ENCODE measurements at regions not wholly inside any gene's neighbourhood (a gene's known extent, or its start where the extent isn't known, plus 50 kb on each side); places are given as distances from the start of the nearest gene placed in this dataset.

DNA sequence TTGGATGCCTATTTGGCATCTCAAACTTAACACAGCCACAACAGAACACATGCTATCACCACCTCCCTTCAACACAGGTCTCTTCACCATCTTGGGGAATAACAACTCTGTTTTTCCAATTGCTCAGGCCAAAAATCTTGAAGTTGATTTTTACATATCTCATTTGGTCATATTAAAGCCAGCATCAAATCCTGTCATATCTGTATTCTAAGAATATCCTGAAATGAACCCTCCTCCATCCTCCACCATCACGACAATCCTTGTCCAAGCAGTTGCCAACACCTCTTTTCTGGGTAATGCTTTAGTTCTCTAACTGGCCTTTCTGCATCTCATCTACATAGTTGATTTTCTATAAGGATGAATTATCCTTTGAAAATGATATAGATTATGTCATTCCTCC is 168.7 kb downstream of the GPR37 start:
- intact Hi-C loops (cut with micrococcal nuclease), result no loop called here
- Mint-ChIP-seq H3K27me3 (no peaks in the 10 kb centered on the region), H3K27ac (no peak overlapping the region)

DNA sequence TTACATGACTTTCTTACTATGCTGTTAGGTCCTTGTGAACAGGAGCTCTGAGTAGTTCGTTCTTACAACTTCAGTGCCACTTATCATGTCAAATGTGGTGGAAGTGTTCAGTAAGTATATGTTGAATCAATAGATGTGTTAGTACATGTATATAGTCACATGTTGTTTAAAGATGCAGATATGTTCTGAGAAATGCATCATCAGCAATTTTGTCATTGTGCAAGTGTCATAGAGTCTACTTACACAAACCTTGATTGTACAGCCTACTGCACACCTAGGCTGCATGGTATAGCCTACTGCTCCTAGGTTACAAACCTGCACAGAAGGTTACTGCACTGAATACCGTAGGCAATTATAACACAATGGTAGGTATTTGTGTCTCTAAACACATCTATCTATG is 174.8 kb downstream of the GPR37 start:
- H3K4me3 Mint-ChIP-seq, result no peak overlapping the region
- H3K36me3 Mint-ChIP-seq (ENCODE audit: low read depth), result no peaks in the 10 kb centered on the region
- no peaks in the 10 kb centered on the region for H3K27me3 Mint-ChIP-seq

More for the DNA sequence above, 168.7 kb downstream of the GPR37 start:
- H3K4me1 Mint-ChIP-seq, result no peaks in the 10 kb centered on the region
- DNase-seq, result no peak
- no peaks in the 10 kb centered on the region for H3K9me3 Mint-ChIP-seq
- H3K4me3 Mint-ChIP-seq, result no peak overlapping the region
- no peaks in the 10 kb centered on the region for H3K36me3 Mint-ChIP-seq (ENCODE audit: low read depth)

DNA sequence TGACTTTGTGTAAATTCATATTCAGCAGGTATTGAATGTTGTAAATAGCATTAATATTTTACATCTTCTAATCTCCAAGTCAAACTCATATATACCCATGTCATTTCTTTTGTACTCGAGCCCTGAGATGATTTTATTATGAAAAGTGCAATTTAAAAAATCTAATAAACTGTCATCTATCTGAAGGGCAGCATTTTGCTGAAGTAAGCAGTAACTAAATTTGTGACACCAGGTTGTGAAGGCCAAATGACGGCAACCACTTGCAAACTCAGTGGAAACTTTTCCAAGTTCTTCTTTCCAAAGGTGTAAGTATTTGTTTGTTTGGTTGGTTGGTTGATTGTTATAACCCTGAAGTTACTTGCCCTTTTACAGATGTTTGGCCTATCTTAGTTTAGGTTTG is 188.3 kb downstream of the GPR37 start:
- no peak overlapping the region for H3K27ac Mint-ChIP-seq
- no peaks in the 10 kb centered on the region for H3K9me3 Mint-ChIP-seq
- H3K36me3 Mint-ChIP-seq (ENCODE audit: low read depth), result no peaks in the 10 kb centered on the region
- DNase-seq, result no peak
- no peaks in the 10 kb centered on the region for H3K4me1 Mint-ChIP-seq
- intact Hi-C loops (cut with micrococcal nuclease), result no loop called here
- H3K4me3 Mint-ChIP-seq, result no peak overlapping the region
- H3K27me3 Mint-ChIP-seq, result no peaks in the 10 kb centered on the region

More for the DNA sequence above, 174.8 kb downstream of the GPR37 start:
- H3K27ac Mint-ChIP-seq, result no peak overlapping the region
- intact Hi-C loops (cut with micrococcal nuclease), result no loop called here
- H3K9me3 Mint-ChIP-seq, result no peaks in the 10 kb centered on the region
- no peak for DNase-seq
- H3K4me1 Mint-ChIP-seq, result no peaks in the 10 kb centered on the region

DNA sequence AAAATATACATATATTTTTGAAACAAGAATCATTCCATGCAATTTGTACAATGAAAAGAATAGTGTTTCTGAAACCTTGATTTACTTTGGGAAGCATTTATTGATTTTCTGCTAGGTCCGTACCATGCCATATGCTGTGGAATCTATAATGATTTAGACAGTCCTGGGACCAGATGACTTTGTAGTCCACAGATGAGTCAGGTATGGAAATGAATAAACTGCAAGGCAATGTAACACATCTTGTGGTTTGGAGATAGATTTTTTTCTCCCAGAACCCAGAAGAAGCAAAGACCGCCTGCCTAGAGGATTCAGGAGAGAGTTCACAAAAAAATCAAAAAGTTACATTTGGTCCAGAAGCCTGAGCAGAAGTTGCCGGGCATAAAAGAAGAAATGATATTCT is 190.4 kb downstream of the GPR37 start:
- Mint-ChIP-seq H3K27me3 (no peaks in the 10 kb centered on the region), H3K4me1 (no peaks in the 10 kb centered on the region), H3K4me3 (no peak overlapping the region), H3K9me3 (no peaks in the 10 kb centered on the region), H3K36me3 (ENCODE audit: low read depth) (no peaks in the 10 kb centered on the region), H3K27ac (no peak overlapping the region)
- intact Hi-C loops (cut with micrococcal nuclease), result no loop called here
- no peak for DNase-seq

DNA sequence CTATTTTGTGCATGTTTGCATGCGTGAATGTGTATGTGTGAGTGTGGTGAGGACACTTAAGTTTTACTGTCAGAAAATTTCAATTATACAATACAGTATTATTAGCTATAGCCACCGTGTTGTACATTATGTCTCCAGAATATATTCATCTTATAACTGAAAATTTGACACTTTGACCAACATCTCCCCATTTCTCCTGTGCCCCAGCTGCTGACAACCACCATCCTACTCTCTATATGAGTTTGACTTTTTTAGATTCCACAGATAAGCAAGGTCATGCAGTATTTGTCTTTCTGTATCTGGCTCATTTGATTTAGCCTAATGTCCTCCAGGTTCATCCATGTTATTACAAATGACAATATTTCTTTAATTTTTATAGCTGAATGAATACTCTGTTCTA is 195.0 kb downstream of the GPR37 start:
- intact Hi-C loops (cut with micrococcal nuclease), result no loop called here
- no peaks in the 10 kb centered on the region for H3K4me1 Mint-ChIP-seq
- H3K36me3 Mint-ChIP-seq (ENCODE audit: low read depth), result no peaks in the 10 kb centered on the region
- H3K27me3 Mint-ChIP-seq, result no peaks in the 10 kb centered on the region
- H3K27ac Mint-ChIP-seq, result no peak overlapping the region
- DNase-seq, result no peak
- no peaks in the 10 kb centered on the region for H3K9me3 Mint-ChIP-seq
- no peak overlapping the region for H3K4me3 Mint-ChIP-seq

DNA sequence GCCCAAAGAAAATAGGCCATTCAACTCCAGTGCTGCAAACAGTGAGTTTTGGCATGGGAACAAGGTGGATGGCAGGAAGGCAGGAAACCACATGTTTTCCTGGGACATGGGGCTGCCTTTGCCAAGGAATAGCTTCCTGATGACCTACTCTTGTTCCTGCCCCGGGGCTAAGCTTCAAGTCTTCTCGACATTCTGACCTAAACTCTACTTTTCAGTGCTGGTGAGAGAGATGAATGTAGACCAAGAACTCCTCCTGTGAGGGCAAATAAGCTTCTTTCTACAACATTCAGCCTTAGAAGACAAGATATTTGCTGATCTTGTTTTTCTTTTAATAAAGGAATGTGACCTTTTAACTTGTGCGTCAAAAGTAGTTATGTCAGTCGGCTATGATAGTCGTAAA is 199.0 kb downstream of the GPR37 start:
- Mint-ChIP-seq H3K36me3 (ENCODE audit: low read depth) (no peaks in the 10 kb centered on the region), H3K9me3 (no peaks in the 10 kb centered on the region), H3K27me3 (no peaks in the 10 kb centered on the region), H3K27ac (no peak overlapping the region), H3K4me1 (no peaks in the 10 kb centered on the region), H3K4me3 (no peak overlapping the region)
- DNase-seq, result no peak
- intact Hi-C loops (cut with micrococcal nuclease), result no loop called here

DNA sequence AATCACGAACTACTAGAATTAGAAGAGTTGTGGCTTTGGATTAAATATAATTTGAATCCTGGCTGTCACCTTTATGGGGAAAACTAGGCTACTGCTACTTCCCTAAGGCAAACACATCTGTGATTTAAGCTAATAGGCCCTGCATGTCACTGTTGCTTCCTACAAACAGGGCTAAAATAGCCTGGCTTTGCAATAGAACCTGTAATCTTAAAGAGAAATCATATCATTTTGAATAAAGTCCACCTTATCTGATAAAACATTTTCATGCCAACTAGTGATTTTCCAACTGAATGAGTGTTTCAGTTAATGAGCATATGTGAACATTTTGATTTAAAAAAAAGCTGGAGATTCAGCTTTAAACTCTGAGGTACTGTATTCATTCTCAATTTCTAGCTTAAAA is 208.0 kb downstream of the GPR37 start:
- Mint-ChIP-seq H3K4me1 (no peaks in the 10 kb centered on the region), H3K4me3 (no peak overlapping the region), H3K27ac (no peak overlapping the region), H3K36me3 (ENCODE audit: low read depth) (no peaks in the 10 kb centered on the region), H3K9me3 (no peaks in the 10 kb centered on the region), H3K27me3 (no peaks in the 10 kb centered on the region)
- intact Hi-C loops (cut with micrococcal nuclease), result no loop called here
- no peak for DNase-seq

DNA sequence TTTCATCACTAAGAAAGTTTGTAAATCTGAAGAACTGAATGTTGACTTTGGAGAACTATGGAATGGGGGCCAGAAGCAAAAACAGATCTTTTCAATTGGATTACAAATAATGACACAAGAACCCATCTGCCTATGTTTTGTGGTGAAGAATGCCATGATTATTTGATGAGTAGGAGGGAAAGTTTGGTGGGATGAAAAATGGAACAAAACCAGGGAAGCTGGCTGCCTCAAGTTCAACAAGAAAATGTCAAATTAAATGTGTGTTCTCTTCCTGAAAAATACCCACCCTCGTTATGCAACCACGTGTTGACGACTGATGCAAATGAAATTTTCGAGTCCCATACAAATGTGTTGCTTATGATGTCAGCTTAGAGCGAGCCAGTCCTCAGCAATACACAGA is 208.5 kb downstream of the GPR37 start:
- H3K27me3 Mint-ChIP-seq, result no peaks in the 10 kb centered on the region
- no peak overlapping the region for H3K4me3 Mint-ChIP-seq
- intact Hi-C loops (cut with micrococcal nuclease), result no loop called here

DNA sequence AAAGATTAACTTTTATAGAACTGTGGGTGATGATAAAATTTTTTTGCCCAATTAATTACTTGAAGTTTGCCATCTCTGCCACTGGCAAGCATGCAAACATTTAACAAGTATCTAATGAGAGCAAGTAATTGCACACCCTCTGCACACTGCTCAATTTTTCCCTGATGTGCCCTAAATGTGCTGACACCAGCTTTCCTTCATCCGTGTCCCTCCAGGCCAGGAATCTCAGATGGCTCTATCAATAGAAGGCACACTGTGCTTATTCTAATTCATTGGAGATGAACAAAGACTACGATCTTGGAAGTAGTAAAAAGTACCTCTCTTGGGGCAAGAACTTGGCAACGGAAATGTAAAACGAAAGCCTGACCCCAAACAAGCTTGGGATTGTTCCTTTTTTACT is 212.1 kb downstream of the GPR37 start:
- intact Hi-C loops (cut with micrococcal nuclease), result no loop called here
- Mint-ChIP-seq H3K27ac (no peak overlapping the region), H3K4me1 (no peaks in the 10 kb centered on the region), H3K36me3 (ENCODE audit: low read depth) (no peaks in the 10 kb centered on the region), H3K4me3 (no peak overlapping the region), H3K9me3 (no peaks in the 10 kb centered on the region), H3K27me3 (no peaks in the 10 kb centered on the region)
- no peak for DNase-seq

More for the DNA sequence above, 208.5 kb downstream of the GPR37 start:
- no peaks in the 10 kb centered on the region for H3K9me3 Mint-ChIP-seq
- no peak overlapping the region for H3K27ac Mint-ChIP-seq
- no peak for DNase-seq
- no peaks in the 10 kb centered on the region for H3K36me3 Mint-ChIP-seq (ENCODE audit: low read depth)
- H3K4me1 Mint-ChIP-seq, result no peaks in the 10 kb centered on the region

DNA sequence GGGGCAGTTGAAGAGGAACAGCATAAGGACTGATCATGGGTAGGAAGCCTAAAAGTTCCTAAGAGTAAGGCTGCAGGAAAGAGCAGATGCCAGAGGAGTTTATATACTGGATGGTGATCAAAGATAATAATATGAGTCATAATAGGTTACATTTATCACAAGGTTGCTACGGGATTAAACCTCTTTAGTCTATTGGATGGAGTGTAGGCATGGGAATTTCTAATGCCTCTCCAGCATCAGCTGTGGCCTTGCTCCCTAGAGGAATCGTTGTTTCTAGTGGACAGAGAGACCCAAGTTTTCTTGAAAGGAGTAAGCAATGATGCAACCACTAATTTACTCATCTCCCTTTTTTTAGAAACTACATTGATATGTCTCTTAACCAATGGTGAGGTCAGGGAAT is 213.4 kb downstream of the GPR37 start:
- no peaks in the 10 kb centered on the region for H3K4me1 Mint-ChIP-seq
- intact Hi-C loops (cut with micrococcal nuclease), result no loop called here
- no peak for DNase-seq
- no peaks in the 10 kb centered on the region for H3K9me3 Mint-ChIP-seq
- no peak overlapping the region for H3K27ac Mint-ChIP-seq
- H3K27me3 Mint-ChIP-seq, result no peaks in the 10 kb centered on the region
- H3K4me3 Mint-ChIP-seq, result no peak overlapping the region
- H3K36me3 Mint-ChIP-seq (ENCODE audit: low read depth), result no peaks in the 10 kb centered on the region

DNA sequence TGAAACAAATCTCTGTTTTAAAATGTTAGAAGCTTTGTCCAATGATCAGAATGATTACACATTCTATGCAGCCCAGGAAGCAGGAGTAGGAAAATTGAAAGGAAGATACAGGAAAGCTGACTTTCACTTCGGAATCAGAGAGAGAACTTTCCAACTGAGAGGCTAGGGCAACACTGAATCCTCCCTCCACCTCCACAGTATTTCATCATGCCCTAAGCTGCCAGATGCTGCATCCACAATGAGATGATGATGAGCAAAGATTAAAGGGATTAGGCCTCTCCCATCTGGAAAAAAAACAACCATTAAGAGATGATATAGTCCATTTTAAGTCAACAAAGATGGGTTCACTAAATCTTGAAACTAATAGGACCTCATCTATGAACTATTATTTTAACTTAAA is 215.6 kb downstream of the GPR37 start:
- no peaks in the 10 kb centered on the region for H3K36me3 Mint-ChIP-seq (ENCODE audit: low read depth)

DNA sequence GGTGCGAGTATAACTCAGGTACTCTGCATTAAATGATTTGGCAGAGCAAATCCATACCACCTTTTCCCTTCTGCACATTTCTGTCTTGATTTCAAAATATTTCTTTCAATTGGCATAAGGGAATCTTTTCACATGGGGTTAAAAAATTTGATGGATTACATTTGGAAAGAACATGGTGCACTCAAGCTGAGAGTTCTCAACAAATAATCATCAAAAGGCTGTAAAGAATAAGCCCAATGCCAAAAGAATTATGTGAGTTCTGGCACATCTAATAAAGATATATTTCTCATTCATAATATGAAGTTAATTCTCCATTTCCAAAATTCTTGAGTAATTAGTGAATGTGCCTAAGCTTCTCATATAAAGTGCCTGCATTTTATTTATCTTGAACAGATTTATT is 223.1 kb downstream of the GPR37 start:
- no peaks in the 10 kb centered on the region for H3K27me3 Mint-ChIP-seq
- no peaks in the 10 kb centered on the region for H3K9me3 Mint-ChIP-seq
- DNase-seq, result no peak
- H3K27ac Mint-ChIP-seq, result no peak overlapping the region
- no peaks in the 10 kb centered on the region for H3K4me1 Mint-ChIP-seq
- intact Hi-C loops (cut with micrococcal nuclease), result no loop called here
- no peak overlapping the region for H3K4me3 Mint-ChIP-seq
- H3K36me3 Mint-ChIP-seq (ENCODE audit: low read depth), result no peaks in the 10 kb centered on the region

More for the DNA sequence above, 215.6 kb downstream of the GPR37 start:
- Mint-ChIP-seq H3K4me1 (no peaks in the 10 kb centered on the region), H3K9me3 (no peaks in the 10 kb centered on the region), H3K27me3 (no peaks in the 10 kb centered on the region), H3K27ac (no peak overlapping the region), H3K4me3 (no peak overlapping the region)
- intact Hi-C loops (cut with micrococcal nuclease), result no loop called here
- no peak for DNase-seq

DNA sequence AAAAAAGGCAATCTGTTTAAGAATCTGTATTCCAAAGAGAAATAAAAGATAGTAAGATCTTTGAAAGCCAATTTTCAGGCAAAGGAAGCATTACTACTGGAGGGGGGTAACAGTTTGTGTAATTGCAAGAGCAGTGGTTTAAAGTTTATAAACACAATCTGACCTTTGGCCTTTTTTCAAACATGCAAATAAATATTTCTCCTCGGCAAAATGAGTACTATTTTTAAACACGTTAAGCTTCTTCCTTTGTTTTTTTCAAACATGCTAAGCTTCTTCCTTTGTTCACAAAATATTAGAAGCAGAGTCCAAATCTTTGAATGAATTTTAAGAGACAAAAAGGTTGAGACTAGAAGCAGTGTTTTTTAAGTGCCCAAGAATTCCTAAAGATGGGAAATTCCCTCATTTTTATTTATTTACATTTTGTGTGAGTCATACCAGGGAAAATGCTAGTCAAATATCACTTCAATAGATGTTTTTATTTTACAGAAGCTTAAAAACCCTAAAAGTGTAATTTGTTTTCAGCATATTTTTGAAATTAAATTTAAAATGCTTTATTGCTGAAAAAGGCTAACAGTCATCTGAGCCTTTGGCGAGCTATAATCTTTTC is 229.3 kb downstream of the GPR37 start:
- H3K27ac Mint-ChIP-seq, result no peak overlapping the region
- no peaks in the 10 kb centered on the region for H3K27me3 Mint-ChIP-seq
- H3K9me3 Mint-ChIP-seq, result no peaks in the 10 kb centered on the region
- DNase-seq, result no peak
- intact Hi-C loops (cut with micrococcal nuclease), result no loop called here
- H3K4me1 Mint-ChIP-seq, result no peaks in the 10 kb centered on the region
- no peaks in the 10 kb centered on the region for H3K36me3 Mint-ChIP-seq (ENCODE audit: low read depth)
- no peak overlapping the region for H3K4me3 Mint-ChIP-seq

DNA sequence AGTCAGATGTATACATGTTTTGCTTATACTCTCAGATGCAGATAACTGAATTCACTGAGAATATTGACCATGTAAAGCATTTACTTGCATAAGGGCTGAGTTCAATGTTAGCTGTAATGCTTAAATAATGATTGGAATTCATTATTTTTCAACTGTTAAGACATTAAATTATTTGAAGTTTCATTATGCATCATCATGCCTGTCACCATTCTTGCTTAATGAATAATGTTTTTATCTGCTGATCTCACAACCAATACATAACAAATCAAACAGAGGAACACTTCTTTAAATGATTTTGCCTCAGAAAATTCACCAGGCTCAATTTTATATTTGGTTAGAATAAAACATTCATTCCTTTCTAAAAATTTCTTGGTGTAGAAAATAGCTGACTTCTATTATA is 233.4 kb downstream of the GPR37 start:
- Mint-ChIP-seq H3K4me3 (no peak overlapping the region), H3K4me1 (no peaks in the 10 kb centered on the region), H3K27me3 (no peaks in the 10 kb centered on the region), H3K27ac (no peak overlapping the region), H3K36me3 (ENCODE audit: low read depth) (no peaks in the 10 kb centered on the region), H3K9me3 (peaks cover 4% of the 10 kb centered on the region)
- DNase-seq, result no peak
- intact Hi-C loops (cut with micrococcal nuclease), result no loop called here

DNA sequence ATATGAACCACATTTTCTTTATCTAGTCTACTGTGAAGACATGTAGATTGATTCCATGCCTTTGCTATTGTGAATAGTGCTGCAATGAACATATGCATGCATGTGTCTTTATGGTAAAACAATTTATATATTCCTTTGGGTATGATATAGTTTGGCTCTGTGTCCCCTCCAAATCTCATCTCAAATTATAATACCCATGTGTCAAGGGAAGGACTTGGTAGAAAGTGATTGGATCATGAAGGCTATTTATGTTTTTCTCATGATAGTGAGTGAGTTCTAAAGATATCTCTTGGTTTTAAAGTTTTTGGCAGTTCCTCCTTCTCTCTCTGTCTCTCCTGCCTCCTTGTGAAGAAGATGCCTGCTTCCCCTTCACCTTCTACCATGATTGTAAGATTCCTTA is 248.7 kb downstream of the GPR37 start:
- H3K4me3 Mint-ChIP-seq, result no peak overlapping the region
- H3K27me3 Mint-ChIP-seq, result no peaks in the 10 kb centered on the region
- intact Hi-C loops (cut with micrococcal nuclease), result no loop called here
- H3K36me3 Mint-ChIP-seq (ENCODE audit: low read depth), result no peaks in the 10 kb centered on the region
- no peak overlapping the region for H3K27ac Mint-ChIP-seq
- H3K9me3 Mint-ChIP-seq, result no peaks in the 10 kb centered on the region
- no peaks in the 10 kb centered on the region for H3K4me1 Mint-ChIP-seq
- DNase-seq, result no peak
